ENCODE measurements at regions not wholly inside any gene's neighbourhood (a gene's known extent, or its start where the extent isn't known, plus 50 kb on each side); places are given as distances from the start of the nearest gene placed in this dataset.

DNA sequence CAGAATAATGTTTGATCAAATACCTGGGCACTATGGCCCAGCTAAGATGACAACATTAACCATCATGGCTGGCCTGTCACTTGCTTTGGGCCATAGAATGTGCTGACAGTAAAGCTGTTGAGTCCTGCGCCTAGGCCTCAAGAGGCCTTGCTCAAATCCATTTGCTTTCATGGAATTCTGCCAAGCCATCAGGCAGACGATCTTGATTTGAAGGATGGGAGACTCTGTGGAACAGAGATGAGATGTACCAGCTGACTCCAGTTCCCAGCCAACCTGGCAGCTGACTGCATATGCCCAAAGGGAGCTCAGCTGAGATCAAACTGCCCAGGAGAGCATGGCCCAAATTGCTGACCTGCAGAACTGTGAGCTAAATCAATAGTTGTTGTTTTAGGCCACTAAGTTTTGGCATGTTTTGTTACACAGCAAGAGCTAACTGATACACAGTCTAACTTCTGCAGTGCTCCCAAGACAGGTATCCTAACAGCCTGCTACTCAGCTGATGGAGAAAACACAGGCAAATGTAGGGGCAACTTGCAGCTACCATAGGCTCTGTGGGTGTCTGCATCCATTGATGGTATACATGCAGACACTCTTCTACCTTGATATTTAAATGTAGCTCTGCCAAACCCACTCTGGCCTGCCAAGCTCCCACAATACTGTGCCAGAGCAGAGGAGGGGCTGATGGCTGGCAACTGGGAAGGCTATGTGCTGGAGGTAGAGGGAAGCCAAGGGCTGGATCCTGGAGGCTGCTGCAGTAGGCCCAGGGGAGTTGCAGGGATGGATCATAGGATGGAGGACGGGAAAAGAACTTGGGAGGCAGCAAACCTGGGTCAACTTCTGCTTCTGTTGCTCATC lies 55.2 kb upstream of the RNF24 start:
- DNase-seq (ENCODE audit: low spot score) = no peak

DNA sequence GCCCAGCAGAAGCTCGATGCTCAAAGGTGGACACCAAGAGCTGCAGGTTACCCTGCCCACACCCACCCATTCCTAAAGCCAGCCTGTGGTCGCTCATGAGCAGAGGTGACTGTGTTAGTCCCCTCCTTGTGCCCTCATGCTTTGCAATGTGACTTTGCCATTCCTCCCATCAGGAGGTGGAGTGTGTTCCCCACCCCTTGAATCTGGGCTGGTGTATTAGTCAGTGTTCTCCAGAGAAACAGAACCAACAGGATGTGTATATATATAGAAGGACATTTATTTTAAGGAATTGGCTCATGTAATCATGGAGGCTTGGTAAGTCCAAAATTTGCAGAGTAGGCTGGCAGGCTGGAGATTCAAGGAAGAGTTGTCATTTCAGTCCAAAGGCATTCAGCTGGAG lies 54.4 kb upstream of the RNF24 start:
- no peak for DNase-seq (ENCODE audit: low spot score)

DNA sequence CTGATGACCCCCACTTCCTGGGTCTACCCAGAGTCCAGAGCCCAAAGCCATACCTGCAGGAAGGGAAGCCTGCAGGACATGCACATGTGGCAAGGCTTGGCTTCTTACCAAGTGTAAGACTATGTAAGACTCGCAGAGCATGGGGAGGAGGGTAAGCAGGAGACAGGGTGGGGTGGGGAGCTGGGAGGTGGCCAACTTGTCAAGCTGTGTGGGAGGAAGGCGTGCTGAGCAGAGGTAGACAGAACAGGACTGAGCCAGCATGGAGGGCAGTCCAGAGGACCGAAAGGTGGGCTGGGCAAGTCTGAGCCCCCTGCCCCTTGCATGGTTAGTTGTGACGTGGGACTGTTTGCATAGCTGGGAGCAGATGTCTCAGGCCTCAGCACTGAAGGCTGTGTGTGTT lies 53.4 kb upstream of the RNF24 start:
- DNase-seq (ENCODE audit: low spot score) = no peak

DNA sequence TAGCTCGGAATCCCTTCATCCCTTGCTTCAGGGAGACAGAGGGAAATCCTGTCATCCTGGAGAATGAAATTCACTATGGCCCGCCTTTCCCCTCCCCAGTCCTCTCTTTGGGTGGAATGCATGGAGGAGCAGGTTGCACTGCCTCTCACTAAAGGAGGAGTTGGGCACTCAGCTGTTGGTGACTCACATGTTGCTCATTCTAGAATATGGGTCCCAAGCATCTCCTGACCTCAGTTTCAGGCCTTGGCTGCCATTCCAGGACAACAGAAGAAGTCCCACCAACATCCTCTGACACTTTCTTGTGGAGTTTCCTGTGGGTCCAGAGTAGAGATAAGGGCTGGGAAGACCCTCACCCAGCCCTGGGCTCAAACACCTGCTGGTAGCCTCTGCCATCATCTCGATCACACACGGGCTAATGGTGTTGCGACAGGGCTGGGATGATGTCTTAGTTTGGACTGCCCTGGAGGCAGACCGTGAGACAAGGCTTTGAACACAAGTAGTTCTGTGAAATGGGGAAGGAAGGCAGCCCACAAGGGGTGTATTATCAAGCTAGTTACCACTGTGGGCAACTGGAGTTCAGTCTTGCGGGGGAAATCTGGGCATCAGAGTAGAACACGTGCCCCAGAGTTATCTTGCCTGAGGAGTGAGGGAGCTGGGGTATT lies 52.4 kb upstream of the RNF24 start:
- no peak for DNase-seq (ENCODE audit: low spot score)

DNA sequence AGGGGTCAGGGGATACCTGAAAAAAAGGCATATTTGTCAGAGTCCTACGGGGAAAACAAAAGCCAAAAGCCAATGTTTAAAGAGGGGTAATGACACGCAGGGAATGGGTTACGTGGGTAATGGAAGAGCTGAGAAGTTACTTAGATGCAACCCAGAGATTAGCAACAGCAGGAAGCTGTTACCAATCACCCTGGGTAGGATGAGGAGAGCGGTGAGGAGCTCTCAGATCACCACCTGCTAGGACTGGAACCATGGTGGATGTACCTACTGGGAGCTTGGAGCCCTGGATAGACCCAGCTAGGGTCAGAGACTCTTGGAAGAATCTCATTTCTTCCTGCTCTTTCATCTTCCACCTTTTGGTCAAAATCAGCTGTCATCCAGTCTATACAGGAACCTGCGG lies 51.2 kb upstream of the RNF24 start:
- DNase-seq (ENCODE audit: low spot score) = no peak

DNA sequence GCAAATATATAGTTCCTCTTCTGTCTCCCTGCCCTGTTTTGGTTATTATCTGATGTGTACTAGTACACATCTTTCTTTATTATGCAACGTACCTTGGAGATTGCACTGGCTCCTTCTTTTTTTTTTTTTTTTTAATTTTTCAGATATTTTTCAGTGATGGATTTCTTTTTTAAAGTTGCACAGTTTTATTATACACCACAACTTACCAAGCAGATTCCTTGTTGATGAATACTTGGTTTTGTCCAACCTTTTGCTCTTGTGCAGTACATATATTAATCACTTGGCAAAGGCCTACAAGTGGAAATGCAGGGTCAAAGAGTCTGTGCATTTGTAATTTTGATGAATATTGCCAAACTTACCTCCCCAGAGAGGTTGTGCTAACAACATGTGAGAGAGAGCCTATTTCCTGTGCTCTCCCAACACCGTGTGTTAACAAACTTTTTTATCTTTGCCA lies 50.1 kb upstream of the RNF24 start:
- DNase-seq (ENCODE audit: low spot score) = no peak

Measured in cerebellar cortex (tissue), 1 donor.